ENCODE measurements at regions not wholly inside any gene's neighbourhood (a gene's known extent, or its start where the extent isn't known, plus 50 kb on each side); places are given as distances from the start of the nearest gene placed in this dataset.

GRCh38 chr7:91465595-91466061, 201.4 kb downstream of the FZD1 start:
- TF ChIP-seq BCL3 (CRISPR knock-in tag; IDR thresholded peaks at IDR 0.05) = no peak
- no peak for TF ChIP-seq PCBP1 (IDR thresholded peaks at IDR 0.05; ENCODE audit: borderline replicate concordance, low read depth, low read length)
- no peak for TF ChIP-seq JUNB (CRISPR knock-in tag; IDR thresholded peaks at IDR 0.05; ENCODE audit: borderline replicate concordance)
- no peak for TF ChIP-seq TOE1 (CRISPR knock-in tag; IDR thresholded peaks at IDR 0.05)
- no peak for TF ChIP-seq CTCF (CRISPR knock-in tag; IDR thresholded peaks at IDR 0.05)
- TF ChIP-seq FOXK2 (IDR thresholded peaks at IDR 0.05) = no peak
- no peak for TF ChIP-seq NR3C1 (CRISPR knock-in tag; IDR thresholded peaks at IDR 0.05)
- no peak for TF ChIP-seq POLR2A (IDR thresholded peaks at IDR 0.05; ENCODE audit: insufficient read depth in 1 of 2, low read depth in 2 of 2, low read length in 2 of 2)
- TF ChIP-seq HCFC1 (IDR thresholded peaks at IDR 0.05; ENCODE audit: low read depth, low read length) = no peak
- no peak for TF ChIP-seq TEAD3 (CRISPR knock-in tag; optimal IDR thresholded peaks at IDR 0.05; ENCODE audit: borderline replicate concordance)

Measured in HepG2 (cell line).